ENCODE measurements at regions not wholly inside any gene's neighbourhood (a gene's known extent, or its start where the extent isn't known, plus 50 kb on each side); places are given as distances from the start of the nearest gene placed in this dataset.

DNA sequence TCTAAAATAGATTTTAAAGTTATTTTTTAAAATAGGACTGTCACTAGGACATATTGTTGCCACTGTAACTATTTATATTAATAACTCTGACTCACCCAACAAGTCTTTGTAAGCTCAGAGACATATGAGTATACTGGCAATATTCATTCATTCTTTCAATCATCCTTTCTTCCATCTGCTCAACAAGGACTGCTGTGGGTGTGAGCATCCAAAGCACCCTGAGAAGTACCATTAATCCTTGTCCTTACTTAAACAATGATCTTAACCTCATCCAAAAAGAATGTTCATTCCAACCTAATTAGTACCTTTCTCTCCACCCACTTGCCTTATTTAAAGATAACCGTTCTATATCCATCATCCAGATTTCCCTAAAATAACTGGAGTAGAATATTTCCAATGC lies 94.2 kb upstream of the PPP2R3A start:
- TF ChIP-seq POLR2A (IDR thresholded peaks at IDR 0.05) (no peak), POLR2AphosphoS5 (IDR thresholded peaks at IDR 0.05) (no peak)
- TF ChIP-seq, protein P1, sequence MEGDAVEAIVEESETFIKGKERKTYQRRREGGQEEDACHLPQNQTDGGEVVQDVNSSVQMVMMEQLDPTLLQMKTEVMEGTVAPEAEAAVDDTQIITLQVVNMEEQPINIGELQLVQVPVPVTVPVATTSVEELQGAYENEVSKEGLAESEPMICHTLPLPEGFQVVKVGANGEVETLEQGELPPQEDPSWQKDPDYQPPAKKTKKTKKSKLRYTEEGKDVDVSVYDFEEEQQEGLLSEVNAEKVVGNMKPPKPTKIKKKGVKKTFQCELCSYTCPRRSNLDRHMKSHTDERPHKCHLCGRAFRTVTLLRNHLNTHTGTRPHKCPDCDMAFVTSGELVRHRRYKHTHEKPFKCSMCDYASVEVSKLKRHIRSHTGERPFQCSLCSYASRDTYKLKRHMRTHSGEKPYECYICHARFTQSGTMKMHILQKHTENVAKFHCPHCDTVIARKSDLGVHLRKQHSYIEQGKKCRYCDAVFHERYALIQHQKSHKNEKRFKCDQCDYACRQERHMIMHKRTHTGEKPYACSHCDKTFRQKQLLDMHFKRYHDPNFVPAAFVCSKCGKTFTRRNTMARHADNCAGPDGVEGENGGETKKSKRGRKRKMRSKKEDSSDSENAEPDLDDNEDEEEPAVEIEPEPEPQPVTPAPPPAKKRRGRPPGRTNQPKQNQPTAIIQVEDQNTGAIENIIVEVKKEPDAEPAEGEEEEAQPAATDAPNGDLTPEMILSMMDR (IDR thresholded peaks at IDR 0.05), result no peak
